Right hindlimb (tissue), 1 donor: ENCODE measurements at regions not wholly inside any gene's neighbourhood (a gene's known extent, or its start where the extent isn't known, plus 50 kb on each side); places are given as distances from the start of the nearest gene placed in this dataset.

Experiments used
- DNase-seq: peaks from one replicate; pipeline ENCODE4 v3.0.0-alpha.2; 2018

DNA sequence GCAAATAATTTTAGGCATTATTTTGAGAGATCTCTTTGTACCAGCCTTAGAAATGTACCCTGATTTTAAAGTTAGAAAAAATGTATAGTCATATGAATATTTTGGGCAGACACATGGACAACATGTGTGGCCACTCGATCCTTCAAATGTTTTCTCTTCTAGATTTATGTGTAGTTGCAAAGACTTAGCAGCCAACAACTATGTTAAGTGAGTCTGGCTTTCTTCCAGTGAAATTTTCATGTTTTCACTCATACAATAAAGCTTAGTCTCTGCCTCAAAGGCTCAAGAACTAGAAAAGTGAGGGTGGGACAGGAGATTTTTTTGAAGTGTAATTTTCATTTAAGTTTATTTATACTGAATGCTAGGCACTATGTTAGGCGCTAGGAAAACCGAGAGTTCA, 207.7 kb upstream of the DACH1 start:
- no peak for DNase-seq

DNA sequence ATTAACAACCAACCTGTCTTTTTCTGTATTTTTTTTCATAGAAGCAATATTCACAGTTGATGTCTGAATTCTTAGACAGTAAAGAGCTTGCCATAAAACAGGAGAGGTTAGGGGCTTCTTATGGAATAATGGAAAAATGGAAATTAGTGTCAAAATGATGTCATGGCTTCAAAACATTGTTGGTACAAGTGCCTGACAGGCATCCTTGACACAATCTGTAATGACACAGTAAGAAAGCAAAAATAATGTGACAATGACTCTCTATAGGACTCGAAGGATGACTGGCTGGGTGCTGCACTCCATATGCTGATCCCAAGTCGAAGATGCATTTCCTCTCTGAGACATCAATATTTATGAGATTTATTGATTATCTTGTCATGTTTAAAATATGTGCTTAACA, 205.3 kb upstream of the DACH1 start:
- DNase-seq = no peak

DNA sequence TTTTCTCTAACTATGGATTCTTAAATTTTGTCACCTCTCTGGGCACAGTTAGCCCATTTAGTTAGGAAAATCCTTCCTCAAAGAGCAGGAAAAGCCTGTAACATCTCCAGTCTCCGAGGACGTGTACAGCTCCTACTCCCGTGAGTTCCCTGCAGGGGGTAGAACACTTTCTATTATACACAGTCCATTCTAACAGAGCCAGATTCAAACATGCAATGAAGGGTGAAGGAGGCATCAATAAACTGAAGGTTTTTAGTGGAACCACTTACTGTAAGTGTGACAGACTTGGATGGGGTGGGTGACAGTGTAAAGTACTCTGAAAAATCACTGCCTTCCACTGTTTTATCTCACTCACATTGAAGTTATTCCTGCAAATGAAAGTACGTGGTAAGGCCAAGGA, 204.7 kb upstream of the DACH1 start:
- DNase-seq = no peak

DNA sequence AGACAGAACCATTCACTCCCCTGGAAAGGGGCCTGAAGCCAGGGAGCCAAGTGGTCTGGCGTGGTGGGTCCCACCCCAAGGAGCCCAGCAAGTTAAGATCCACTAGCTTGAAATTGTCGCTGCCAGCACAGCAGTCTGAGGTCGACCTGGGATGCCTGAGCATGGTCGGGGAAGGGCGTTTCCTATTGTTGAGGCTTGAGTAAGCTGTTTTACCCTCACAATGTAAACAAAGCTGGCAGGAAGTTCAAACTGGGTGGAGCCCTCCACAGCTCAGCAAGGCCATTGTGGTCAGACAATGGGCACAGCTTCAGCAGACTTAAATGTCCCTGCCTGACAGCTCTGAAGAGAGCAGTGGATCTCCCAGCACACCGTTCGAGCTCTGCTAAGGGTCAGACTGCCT, 195.6 kb upstream of the DACH1 start:
- DNase-seq = no peak

DNA sequence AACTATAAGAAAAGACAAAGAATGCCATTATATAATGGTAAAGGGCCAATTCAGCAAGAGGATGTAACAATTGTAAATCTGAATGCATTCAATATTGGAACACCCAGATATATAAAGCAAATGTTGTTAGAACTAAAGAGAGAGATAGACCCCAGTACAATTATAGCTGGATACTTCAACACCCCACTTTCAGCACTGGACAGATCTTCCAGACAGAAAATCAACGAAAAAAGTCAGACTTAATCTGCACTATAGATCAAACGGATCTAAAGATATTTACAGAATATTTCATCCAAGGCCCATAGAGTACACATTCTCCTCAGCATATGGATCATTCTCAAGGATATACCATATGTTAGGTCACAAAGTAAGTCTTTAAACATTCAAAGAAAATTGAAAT, 194.6 kb upstream of the DACH1 start:
- no peak for DNase-seq

DNA sequence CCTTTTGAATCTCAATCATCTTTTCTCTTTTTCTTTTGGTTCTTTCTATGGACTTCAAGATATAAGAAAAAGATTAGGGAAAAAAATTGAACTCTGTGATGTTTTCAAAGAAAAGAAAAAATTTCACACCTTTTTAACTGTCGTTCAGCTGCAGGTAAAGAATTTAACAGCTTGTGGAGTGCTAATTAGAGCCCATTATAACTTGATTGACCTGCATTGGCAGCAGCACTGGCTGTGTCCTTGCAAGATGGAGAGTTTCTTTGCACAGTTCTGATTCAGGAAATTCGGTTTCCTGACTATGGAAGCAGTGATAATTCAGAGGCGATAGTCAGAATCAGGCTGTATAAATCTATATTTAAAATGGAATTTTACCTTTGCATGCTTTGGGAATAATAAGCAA, 183.2 kb upstream of the DACH1 start:
- DNase-seq = no peak

DNA sequence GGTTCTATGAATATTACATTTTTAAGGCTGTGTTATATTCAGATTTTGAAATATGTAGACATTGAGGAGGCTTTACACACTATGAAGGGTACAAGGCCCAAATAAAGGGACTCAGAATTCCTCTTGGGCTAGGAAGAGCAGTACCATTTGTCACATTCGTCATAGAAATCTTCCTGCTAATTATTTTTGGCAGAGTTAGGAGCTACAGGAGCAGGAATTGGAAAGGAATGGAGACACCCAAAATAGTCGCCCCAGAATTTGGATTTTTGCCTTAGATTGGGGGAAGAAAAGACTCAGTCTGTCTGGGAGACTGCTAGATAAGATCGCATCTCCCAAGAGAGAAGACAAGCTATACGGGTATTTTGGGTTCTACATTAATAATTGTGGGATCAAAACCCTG, 176.4 kb upstream of the DACH1 start:
- DNase-seq = no peak

DNA sequence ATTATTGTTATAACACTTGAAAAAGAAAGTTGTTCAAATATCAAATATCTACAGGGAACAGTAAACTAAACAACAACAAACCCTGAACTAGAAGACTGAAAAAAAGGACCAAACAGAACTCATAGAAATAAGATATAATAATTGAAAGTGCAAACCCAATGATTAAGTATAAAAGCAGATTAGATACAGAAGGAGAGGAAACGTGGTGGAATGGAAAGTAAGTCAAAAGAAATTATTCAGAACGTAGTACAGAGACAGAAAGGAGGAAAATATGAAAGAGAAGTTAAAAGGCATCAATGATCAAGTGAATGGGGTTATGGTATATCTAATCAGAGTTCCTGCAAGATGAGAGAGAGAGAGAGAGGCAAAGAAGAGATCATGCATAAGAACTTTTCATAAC, 174.2 kb upstream of the DACH1 start:
- no peak for DNase-seq

DNA sequence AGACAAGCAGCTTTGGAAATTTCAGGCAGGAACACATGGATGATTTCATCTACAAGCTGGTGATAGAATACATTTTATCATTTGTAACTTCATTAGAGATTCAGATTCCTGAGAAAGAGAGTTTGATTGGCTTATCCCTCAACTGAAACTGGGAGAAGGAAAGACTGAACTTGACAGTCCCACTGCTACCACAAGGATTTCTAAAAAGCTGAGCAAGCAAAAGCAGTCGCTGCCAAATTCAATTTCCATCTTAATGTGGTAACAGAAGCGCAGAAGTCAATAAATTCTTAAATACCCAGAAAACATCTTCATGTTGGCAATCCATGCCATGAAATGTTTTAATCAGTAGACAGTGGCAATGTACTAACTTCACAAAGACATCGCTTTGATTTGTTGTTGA, 172.1 kb upstream of the DACH1 start:
- no peak for DNase-seq

DNA sequence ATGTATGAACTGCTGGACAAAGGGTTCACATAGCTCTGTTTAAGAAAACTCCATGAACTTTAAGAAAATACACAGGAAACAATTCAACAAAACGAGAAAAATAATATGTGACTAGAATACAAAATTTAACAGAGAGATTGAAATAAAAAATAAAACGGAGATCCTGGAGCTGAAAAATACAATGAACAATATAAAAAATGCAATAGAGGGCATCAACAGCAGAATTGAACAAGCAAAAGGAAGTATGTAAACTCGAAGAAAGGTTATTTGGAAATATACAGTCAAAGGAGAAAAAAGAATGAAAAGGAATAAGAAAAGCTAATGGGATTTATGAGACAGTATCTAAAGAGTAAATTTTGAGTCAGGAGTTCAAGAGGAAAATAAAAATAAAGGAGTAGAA, 163.0 kb upstream of the DACH1 start:
- DNase-seq = no peak

DNA sequence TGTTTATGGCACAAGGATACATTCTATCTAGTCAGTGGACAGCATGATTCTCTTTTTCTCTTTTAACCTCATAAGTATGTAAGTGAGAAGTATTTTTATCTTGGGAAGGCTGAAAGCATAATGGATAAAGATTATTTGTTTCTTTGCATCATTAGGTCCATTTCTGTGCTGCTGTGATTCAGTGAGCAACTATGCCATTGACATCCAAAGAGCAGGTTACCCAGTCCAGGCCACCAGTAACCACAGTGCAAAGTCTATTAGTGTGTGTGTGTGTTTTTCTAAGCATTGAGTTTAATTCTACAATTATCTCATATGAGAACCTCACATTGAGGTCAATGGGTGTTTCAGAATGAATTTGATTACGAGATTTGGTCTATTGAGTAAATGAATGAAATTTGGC, 158.8 kb upstream of the DACH1 start:
- no peak for DNase-seq

DNA sequence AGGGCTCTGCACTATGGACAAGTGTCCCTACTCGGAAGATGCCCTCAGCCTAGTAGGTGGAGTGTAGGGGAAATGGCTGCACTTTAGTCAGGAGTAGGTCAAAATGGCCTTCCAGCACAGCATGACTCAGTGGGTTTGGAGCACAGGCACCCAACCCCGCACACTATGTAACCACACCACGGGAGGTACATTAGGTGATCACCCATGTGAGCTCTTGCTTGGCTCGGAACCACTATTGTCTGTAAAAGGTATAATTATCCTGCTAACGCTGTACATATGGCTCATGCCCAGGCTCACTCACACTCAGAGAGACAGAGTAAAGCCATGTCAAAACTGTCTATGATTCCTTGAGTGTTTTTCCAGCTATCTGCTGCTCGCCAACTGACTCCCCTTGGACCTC, 156.9 kb upstream of the DACH1 start:
- DNase-seq = no peak

DNA sequence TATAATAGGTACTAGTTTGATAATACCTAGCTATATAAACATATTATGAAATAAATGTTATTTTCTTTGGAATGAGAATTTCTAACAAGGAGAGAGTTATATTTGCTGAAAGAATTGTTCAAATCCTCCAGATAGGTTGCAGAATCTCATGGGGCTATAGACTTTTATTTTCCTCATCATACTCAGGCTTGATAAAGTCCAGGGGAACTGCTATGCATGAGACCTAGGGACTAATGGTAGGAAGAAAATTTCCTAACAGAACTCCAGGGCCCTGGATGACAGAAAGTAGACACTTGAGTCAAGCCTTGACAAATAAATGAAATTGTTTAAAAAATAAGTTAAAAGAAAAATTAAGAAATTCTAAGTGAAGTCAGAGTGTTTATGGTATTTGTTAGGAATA, 138.5 kb upstream of the DACH1 start:
- no peak for DNase-seq

DNA sequence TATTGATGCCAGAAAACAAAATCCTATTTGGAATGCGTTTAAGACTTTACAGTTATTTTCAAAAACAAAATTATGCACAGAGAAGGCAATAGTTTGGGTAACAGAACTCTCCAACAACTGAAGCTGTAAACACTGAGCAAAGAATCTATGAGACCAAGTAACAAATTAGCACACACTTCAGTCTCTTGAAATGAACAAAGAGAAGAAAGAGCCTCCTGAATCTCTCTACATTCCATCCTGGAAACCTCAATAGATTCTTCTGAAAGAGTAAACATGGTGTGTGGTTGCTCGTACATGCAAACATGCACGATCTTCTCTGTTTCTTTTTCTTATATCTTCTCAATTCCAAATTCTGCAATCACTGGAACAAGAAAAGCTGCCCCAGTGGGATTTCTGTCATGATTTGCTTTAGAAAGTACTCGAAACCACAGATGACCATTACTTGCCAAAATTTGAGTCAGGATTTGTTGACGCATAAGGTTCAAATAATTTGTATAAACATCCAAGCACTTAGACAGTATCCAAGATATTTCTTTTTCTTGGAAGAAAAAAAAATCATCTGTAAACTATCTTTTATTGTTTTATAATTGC, 137.9 kb upstream of the DACH1 start:
- DNase-seq = peak; percentile 23

DNA sequence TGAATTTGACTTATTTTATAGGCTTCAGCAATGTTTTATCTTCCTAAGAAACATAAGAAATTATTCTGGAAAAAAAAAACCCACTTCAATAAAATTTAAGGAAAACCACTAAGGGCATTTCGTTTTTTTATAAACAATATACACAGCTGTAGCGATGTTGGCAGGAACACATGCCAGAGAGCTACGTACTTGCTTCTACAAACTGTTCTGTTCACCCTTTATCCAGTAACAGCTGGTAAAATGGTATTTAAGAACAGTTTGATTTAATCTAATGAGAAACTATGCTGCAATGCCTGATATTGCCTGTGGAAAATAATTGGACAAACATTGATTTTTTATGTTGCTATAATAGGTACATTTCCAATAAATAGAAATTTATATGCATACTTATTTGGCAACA, 137.2 kb upstream of the DACH1 start:
- DNase-seq = no peak

DNA sequence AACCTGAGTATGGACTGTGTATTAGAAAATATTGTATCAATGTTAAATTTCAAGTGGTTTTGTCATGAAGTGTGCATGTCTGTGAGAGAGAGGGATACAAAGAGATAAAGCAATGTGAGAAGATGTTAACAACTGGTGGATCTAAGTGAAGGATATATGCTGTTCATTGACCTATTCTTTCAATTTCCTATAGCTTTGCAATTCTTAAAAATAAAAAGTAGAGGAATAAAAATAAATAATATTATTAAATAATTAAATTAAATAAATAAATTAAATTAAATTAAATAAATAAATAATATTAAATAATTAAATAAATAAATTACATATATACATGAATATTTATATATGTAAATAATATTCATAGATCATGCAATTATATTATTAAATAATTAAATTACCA, 131.2 kb upstream of the DACH1 start:
- DNase-seq = no peak

DNA sequence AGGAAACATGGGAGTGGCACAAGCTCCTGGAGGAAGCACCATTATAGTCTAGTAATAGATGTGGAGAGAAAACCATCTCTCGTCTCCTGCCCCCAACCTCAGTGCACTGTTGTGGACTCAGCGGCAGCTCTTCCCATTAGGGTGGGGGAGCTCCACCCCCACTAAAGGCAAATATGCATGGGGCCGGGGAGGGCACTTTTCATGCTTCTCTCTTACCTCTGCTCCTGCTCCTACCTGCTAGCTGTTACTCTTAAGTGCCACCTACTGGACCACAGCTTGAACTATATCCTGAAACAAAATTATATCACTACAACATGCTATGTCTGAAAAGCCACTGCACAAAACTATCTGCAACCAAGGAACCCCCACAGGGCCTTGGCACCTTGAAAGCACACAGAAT, 112.6 kb upstream of the DACH1 start:
- no peak for DNase-seq

DNA sequence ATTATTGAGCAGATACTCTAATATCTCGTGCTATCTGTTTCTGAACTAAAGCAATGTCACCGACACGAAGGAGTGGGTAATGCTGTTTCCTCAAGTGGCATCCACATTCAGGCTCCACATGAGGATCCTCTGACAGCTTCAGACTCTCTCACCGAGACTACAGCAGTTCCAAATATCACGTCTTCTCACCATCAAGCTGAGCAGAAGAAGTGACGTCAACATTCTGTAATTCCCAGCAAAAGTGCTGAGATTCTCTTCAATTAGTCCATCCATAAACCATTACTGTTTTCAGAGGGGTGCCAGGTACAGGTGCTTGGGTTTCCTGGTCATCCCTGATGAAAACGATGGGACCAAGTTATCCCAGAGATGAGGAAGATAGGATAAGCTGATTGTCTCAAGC, 110.0 kb upstream of the DACH1 start:
- no peak for DNase-seq

DNA sequence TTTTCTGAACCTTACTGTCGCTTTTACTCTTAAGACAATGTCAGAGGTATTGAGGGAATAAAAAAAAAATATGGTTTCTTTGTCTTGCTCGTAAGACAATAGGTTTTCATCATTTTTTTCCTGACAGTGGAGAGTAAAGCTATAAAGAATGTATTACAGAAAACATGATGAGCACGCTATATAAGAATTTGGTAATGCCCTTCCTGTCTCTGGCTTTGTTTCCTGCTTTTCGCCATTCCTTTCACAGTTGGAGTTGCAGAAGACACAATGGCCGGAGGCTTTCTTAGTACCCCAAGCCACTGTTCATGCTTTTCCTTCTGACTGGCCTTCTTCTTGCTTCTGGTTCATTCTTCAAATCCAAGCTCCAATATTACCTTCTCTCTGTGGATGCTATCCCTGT, 101.0 kb upstream of the DACH1 start:
- DNase-seq = no peak

DNA sequence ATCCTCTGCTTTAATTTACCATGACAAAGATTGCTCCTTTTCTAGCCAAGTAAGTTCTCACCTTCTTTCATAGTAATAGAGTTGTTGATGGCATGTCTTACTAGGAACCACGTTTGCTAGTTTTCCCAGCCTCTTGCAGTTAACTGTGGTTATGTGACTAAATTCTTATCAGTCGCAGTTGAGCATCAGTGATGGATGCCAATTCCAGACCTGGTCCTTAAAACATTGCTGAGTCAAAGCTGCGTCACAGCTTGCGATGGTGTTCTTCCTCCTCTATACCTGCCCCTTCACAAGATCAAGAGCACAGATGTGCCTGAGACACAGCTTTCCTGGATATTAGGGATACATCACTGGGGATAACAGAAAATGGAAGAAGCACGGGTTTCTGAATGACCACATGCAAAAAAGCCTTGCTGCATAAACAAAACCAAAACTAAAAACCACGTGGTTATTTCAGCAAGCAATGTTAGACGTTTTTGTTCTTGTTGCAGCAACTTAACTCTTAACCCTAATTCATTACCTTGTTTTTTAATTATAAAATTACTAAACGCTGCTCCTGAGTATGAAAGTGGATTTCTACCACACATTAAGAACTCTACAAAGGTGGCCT, 97.6 kb upstream of the DACH1 start:
- no peak for DNase-seq

DNA sequence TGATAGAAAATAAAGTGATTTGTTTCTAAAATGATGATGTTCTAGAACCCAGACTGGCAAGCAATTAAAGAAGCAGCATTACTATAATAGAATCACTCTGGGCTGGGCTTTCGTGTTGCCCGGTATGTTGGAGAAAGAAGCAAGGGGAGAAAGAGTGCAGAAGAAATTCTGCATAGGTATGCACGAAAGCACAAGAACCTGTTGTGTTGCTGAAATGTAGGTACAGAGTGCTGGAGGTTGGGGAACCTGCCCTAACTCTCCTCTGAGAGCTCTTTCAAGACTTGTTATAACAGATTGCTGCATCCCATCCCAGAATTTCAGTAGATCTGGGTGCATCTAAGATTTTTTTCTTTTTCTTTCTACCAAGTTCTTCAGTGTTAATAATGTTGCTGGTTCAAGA, 95.7 kb upstream of the DACH1 start:
- DNase-seq = no peak

DNA sequence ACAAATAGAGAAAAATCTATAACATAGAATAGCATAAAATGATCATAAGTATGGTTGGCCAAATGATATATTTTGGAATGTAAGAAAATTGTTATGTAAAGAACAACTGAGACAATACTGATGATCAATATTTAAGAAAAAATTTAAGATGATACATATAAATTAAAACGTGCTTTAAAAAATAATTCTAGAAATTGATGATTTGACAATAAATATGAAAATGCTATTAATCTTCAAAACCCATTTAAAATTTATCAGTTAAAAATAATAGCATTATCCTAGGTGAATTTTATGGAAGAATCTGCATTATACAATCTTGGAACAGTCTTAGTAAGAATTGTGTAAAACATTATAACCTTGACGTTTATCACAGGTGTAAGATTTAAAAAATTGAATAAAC, 95.1 kb upstream of the DACH1 start:
- DNase-seq = no peak

DNA sequence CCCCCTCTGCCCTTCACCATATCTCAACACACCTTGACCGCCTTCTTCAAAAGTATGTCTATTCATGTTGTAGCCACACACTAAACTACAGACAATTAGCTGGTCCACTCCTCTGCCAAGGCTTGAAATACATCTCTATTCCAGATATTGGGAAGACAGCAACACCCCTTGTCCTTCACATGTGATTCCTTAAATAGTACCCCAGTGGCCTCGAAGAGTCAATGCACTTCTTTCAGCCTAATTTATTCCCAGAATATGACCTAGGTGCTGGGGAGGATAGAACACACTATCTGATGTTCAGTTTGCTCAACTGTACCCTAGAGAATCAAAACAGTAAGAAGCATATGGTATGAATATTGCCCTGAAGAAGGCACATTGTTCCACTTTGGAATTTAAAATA, 82.4 kb upstream of the DACH1 start:
- no peak for DNase-seq

DNA sequence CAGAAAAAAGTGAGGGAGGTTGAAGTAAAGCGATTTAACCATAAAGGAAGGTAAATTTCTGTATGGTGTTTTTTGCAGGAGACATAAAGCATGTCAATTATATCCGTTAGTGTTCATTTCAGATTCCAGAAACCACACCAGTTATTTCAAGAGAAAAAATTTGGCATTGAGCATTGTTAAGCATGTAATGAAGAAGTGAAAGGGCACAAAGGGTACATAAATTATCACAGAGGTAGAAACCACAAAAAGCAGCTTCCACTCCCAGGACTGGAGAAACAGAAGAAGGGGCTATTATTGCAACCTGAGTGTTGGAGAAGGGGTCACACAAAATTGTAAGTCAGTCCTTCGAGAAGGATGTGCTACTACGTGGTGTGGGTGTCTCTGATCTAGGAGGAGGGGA, 72.2 kb upstream of the DACH1 start:
- no peak for DNase-seq

DNA sequence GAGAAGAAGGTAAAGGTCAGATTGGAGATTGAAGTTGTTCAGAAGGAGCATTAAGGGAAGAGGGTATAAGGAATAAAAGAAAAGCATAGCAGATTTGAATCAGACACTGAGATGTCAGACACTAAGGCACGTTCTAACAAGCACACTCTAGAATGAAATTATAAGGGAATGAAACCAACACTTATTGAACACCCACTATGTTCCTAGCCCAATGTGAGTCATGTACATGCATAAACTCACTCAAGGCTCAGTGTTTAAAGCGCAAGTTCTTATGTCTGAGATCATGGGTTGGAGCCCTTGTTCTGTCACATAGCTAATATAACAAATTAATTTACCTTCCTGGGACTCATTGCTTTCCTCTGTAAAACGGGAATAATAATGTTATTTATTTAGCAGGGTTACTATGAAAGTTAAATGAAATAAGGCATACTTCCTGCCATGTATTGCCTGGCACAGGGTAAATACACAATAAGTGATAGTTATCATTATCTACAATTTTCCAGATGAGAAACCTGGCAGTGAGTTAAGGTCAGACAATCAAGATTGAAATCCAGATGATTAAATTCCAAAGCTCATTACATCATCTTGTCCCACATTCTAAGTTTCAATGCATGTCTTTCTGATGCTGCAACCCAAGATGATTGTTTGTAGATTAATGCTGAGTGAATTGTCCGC, 68.3 kb upstream of the DACH1 start:
- DNase-seq = no peak
